ENCODE measurements at regions not wholly inside any gene's neighbourhood (a gene's known extent, or its start where the extent isn't known, plus 50 kb on each side); places are given as distances from the start of the nearest gene placed in this dataset.

DNA sequence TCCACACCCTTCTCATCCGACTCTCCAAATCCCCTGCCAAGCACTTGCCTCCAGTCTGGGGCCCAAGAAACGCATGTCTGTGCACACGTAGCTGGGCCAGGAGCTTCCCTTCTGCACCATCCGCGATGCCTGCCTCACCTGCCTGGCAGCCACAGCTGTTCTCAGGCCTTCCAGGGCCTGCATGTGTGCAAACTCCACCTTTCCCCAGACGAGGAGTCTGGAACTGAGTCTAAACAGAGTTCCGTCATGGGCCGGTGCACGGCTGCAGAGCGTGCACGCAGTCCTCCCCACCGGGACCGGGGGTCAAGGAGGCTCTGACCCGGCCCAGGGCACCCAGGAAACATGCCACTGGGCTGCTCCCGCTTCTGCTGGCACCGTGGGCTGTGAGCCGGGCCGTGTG, 66.8 kb upstream of the SALL3 start:
- TF ChIP-seq POLR2A (IDR thresholded peaks at IDR 0.05; ENCODE audit: low read length) (no peak), GATA1 (IDR thresholded peaks at IDR 0.05; ENCODE audit: low read depth, low read length) (no peak)

Measured in erythroblast (primary cell).